HepG2 (cell line): ENCODE measurements at regions not wholly inside any gene's neighbourhood (a gene's known extent, or its start where the extent isn't known, plus 50 kb on each side); places are given as distances from the start of the nearest gene placed in this dataset.

Experiments used
- ARHGAP35 ChIP-seq: sonication (generic); formaldehyde crosslinking; IDR thresholded peaks from 2 replicates; pipeline ENCODE4 v1.9.0; 2022; ENCODE audit warnings: mild to moderate bottlenecking, inconsistent platforms, moderate library complexity, missing genetic modification reagents, borderline replicate concordance
- CTCF ChIP-seq: sonication (generic); formaldehyde crosslinking; IDR thresholded peaks from 2 replicates; pipeline ENCODE4 v1.5.0; 2020; ENCODE audit warnings: mild to moderate bottlenecking, missing genetic modification reagents, moderate library complexity
- PCBP1 ChIP-seq: fragments of 200-400 bp; formaldehyde crosslinking; IDR thresholded peaks from 2 replicates; pipeline ENCODE4 v1.6.1; 2017; ENCODE audit warnings: mild to moderate bottlenecking, low read depth, low read length, borderline replicate concordance
- ZNF138 ChIP-seq: sonication (generic); formaldehyde crosslinking; IDR thresholded peaks from 2 replicates; pipeline ENCODE4 v1.5.0; 2020; ENCODE audit warnings: mild to moderate bottlenecking, low read depth, missing genetic modification reagents
- TF ChIP-seq, protein P1 (sequence below): sonication (generic); formaldehyde crosslinking; IDR thresholded peaks from 2 replicates; pipeline ENCODE4 v1.8.0; 2022; ENCODE audit warnings: missing genetic modification reagents, mild to moderate bottlenecking, moderate library complexity, borderline replicate concordance
- TF ChIP-seq, protein P2 (sequence below), 2 experiments: IDR thresholded peaks; 2 replicates each; pipeline ENCODE4 v1.6.1; 2011 to 2012; ENCODE audit warnings: low read length in 2 of 2, borderline replicate concordance in 1 of 2, low read depth in 1 of 2, mild to moderate bottlenecking in 1 of 2, moderate library complexity in 1 of 2

DNA sequence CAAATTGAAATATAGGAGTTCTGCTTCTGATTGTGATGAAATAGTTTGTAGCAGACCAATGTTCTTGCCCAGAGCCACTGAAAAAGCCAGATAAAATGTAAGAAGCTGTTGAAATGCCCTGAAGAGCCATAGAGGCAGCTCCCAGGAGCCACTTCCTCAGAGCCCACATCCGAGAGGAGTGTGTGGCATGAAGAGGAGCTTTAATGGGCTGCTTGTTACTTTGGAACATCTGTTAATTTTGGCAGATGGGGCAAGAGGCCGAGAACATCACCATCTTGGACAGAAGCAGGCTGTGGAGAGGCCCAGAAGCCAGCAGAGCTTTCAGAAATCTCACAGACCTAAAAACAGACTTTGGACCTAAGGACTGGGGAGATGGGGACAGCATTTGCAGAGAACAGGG, 370.8 kb downstream of the GADD45G start:
- TF ChIP-seq ZNF138 (CRISPR knock-in tag) (no peak), CTCF (CRISPR knock-in tag) (no peak), PCBP1 (no peak), ARHGAP35 (CRISPR knock-in tag) (no peak)
- TF ChIP-seq, protein P1, sequence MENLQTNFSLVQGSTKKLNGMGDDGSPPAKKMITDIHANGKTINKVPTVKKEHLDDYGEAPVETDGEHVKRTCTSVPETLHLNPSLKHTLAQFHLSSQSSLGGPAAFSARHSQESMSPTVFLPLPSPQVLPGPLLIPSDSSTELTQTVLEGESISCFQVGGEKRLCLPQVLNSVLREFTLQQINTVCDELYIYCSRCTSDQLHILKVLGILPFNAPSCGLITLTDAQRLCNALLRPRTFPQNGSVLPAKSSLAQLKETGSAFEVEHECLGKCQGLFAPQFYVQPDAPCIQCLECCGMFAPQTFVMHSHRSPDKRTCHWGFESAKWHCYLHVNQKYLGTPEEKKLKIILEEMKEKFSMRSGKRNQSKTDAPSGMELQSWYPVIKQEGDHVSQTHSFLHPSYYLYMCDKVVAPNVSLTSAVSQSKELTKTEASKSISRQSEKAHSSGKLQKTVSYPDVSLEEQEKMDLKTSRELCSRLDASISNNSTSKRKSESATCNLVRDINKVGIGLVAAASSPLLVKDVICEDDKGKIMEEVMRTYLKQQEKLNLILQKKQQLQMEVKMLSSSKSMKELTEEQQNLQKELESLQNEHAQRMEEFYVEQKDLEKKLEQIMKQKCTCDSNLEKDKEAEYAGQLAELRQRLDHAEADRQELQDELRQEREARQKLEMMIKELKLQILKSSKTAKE, result no peak
- TF ChIP-seq, protein P2, sequence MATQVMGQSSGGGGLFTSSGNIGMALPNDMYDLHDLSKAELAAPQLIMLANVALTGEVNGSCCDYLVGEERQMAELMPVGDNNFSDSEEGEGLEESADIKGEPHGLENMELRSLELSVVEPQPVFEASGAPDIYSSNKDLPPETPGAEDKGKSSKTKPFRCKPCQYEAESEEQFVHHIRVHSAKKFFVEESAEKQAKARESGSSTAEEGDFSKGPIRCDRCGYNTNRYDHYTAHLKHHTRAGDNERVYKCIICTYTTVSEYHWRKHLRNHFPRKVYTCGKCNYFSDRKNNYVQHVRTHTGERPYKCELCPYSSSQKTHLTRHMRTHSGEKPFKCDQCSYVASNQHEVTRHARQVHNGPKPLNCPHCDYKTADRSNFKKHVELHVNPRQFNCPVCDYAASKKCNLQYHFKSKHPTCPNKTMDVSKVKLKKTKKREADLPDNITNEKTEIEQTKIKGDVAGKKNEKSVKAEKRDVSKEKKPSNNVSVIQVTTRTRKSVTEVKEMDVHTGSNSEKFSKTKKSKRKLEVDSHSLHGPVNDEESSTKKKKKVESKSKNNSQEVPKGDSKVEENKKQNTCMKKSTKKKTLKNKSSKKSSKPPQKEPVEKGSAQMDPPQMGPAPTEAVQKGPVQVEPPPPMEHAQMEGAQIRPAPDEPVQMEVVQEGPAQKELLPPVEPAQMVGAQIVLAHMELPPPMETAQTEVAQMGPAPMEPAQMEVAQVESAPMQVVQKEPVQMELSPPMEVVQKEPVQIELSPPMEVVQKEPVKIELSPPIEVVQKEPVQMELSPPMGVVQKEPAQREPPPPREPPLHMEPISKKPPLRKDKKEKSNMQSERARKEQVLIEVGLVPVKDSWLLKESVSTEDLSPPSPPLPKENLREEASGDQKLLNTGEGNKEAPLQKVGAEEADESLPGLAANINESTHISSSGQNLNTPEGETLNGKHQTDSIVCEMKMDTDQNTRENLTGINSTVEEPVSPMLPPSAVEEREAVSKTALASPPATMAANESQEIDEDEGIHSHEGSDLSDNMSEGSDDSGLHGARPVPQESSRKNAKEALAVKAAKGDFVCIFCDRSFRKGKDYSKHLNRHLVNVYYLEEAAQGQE (IDR thresholded peaks at IDR 0.05; ENCODE audit: borderline replicate concordance in 1 of 2, low read depth in 1 of 2, low read length in 2 of 2), result no peak
